Memory B cell (primary cell): ENCODE measurements at regions not wholly inside any gene's neighbourhood (a gene's known extent, or its start where the extent isn't known, plus 50 kb on each side); places are given as distances from the start of the nearest gene placed in this dataset.

Source experiments
- ATAC-seq: fragments of 150-1000 bp; cut with Tn5 transposase; 2 replicates; pipeline ENCODE4 v1.10.0; 2021; ENCODE audit warnings: low read depth, mild to moderate bottlenecking, moderate library complexity
- DNase-seq, 2 donors: peaks; one replicate each; pipeline ENCODE4 v3.0.0; 2022; ENCODE audit warnings: low spot score in 2 of 2
- H3K27ac Mint-ChIP-seq: one replicate; pipeline ENCODE4 v1.8.0; 2022; ENCODE audit warnings: mild to moderate bottlenecking, moderate library complexity, mixed read lengths
- H3K27me3 Mint-ChIP-seq: one replicate; pipeline ENCODE4 v1.8.0; 2022; ENCODE audit warnings: mixed read lengths
- H3K36me3 Mint-ChIP-seq: one replicate; pipeline ENCODE4 v1.8.0; 2022; ENCODE audit warnings: mild to moderate bottlenecking, mixed read lengths
- H3K4me1 Mint-ChIP-seq: one replicate; pipeline ENCODE4 v1.8.0; 2022; ENCODE audit warnings: mixed read lengths
- H3K4me3 Mint-ChIP-seq: one replicate; pipeline ENCODE4 v1.8.0; 2022; ENCODE audit warnings: mild to moderate bottlenecking, moderate library complexity, mixed read lengths
- H3K9me3 Mint-ChIP-seq: one replicate; pipeline ENCODE4 v1.8.0; 2022; ENCODE audit warnings: mixed read lengths

- DNase-seq: no peak
Observed at GRCh38 chr9:28899926-28900325, 1326.6 kb upstream of the C9orf72 start.

GRCh38 chr9:28900406-28900805 is 1327.1 kb upstream of the C9orf72 start:
- no peak for DNase-seq
- H3K4me1 Mint-ChIP-seq: no peaks in the 10 kb centered on the region
- H3K27me3 Mint-ChIP-seq: no peaks in the 10 kb centered on the region
- no peak overlapping the region for H3K4me3 Mint-ChIP-seq
- ATAC-seq: no peak
- no peaks in the 10 kb centered on the region for H3K36me3 Mint-ChIP-seq
- peaks cover 3% of the 10 kb centered on the region for H3K9me3 Mint-ChIP-seq
- H3K27ac Mint-ChIP-seq: no peak overlapping the region

More at GRCh38 chr9:28899926-28900325, 1326.6 kb upstream of the C9orf72 start:
- H3K36me3 Mint-ChIP-seq: no peaks in the 10 kb centered on the region
- no peak overlapping the region for H3K4me3 Mint-ChIP-seq
- H3K4me1 Mint-ChIP-seq: no peaks in the 10 kb centered on the region
- ATAC-seq: no peak
- H3K27ac Mint-ChIP-seq: no peak overlapping the region
- no peaks in the 10 kb centered on the region for H3K27me3 Mint-ChIP-seq
- H3K9me3 Mint-ChIP-seq: peaks cover 3% of the 10 kb centered on the region

- H3K27ac Mint-ChIP-seq: no peak overlapping the region
- H3K27me3 Mint-ChIP-seq: no peaks in the 10 kb centered on the region
- ATAC-seq: no peak
- H3K9me3 Mint-ChIP-seq: peaks cover 1% of the 10 kb centered on the region
- no peak overlapping the region for H3K4me3 Mint-ChIP-seq
- no peaks in the 10 kb centered on the region for H3K36me3 Mint-ChIP-seq
- DNase-seq: no peak
- H3K4me1 Mint-ChIP-seq: no peaks in the 10 kb centered on the region
Observed at GRCh38 chr9:28909526-28909925, 1336.2 kb upstream of the C9orf72 start.

- no peak overlapping the region for H3K4me3 Mint-ChIP-seq
- no peaks in the 10 kb centered on the region for H3K4me1 Mint-ChIP-seq
- no peaks in the 10 kb centered on the region for H3K36me3 Mint-ChIP-seq
- no peak for DNase-seq
- H3K27me3 Mint-ChIP-seq: no peaks in the 10 kb centered on the region
- no peak for ATAC-seq
- no peaks in the 10 kb centered on the region for H3K9me3 Mint-ChIP-seq
- H3K27ac Mint-ChIP-seq: no peak overlapping the region
Observed at GRCh38 chr9:28912621-28913020, 1339.3 kb upstream of the C9orf72 start.

GRCh38 chr9:28915202-28915930 is 1342.1 kb upstream of the C9orf72 start:
- Mint-ChIP-seq H3K4me1 (no peaks in the 10 kb centered on the region), H3K4me3 (no peak overlapping the region), H3K9me3 (no peaks in the 10 kb centered on the region), H3K27me3 (no peaks in the 10 kb centered on the region), H3K27ac (no peak overlapping the region), H3K36me3 (no peaks in the 10 kb centered on the region)
- DNase-seq: no peak
- no peak for ATAC-seq

- no peak for DNase-seq
- Mint-ChIP-seq H3K27me3 (no peaks in the 10 kb centered on the region), H3K36me3 (no peaks in the 10 kb centered on the region), H3K4me1 (no peaks in the 10 kb centered on the region), H3K4me3 (no peak overlapping the region), H3K27ac (no peak overlapping the region), H3K9me3 (peaks cover 3% of the 10 kb centered on the region)
- no peak for ATAC-seq
Observed at GRCh38 chr9:28916348-28916747, 1343.1 kb upstream of the C9orf72 start.

- peaks cover 5% of the 10 kb centered on the region for H3K9me3 Mint-ChIP-seq
- H3K4me1 Mint-ChIP-seq: no peaks in the 10 kb centered on the region
- no peak for DNase-seq
- no peaks in the 10 kb centered on the region for H3K27me3 Mint-ChIP-seq
- H3K4me3 Mint-ChIP-seq: no peak overlapping the region
- no peak overlapping the region for H3K27ac Mint-ChIP-seq
- H3K36me3 Mint-ChIP-seq: no peaks in the 10 kb centered on the region
- no peak for ATAC-seq
Observed at GRCh38 chr9:28921857-28922500, 1348.7 kb upstream of the C9orf72 start.

- DNase-seq (no peak), ATAC-seq (no peak)
- no peaks in the 10 kb centered on the region for H3K27me3 Mint-ChIP-seq
- H3K27ac Mint-ChIP-seq: no peak overlapping the region
- peaks cover 5% of the 10 kb centered on the region for H3K9me3 Mint-ChIP-seq
- no peaks in the 10 kb centered on the region for H3K36me3 Mint-ChIP-seq
- no peaks in the 10 kb centered on the region for H3K4me1 Mint-ChIP-seq
- H3K4me3 Mint-ChIP-seq: no peak overlapping the region
Observed at GRCh38 chr9:28922891-28923290, 1349.6 kb upstream of the C9orf72 start.

- H3K36me3 Mint-ChIP-seq: no peaks in the 10 kb centered on the region
- H3K4me1 Mint-ChIP-seq: no peaks in the 10 kb centered on the region
- H3K27me3 Mint-ChIP-seq: no peaks in the 10 kb centered on the region
- DNase-seq: no peak
- no peak for ATAC-seq
- H3K27ac Mint-ChIP-seq: no peak overlapping the region
- no peak overlapping the region for H3K4me3 Mint-ChIP-seq
- peaks cover 5% of the 10 kb centered on the region for H3K9me3 Mint-ChIP-seq
Observed at GRCh38 chr9:28923351-28923750, 1350.1 kb upstream of the C9orf72 start.

GRCh38 chr9:28925157-28925556 is 1351.9 kb upstream of the C9orf72 start:
- no peak overlapping the region for H3K27ac Mint-ChIP-seq
- ATAC-seq: no peak
- H3K9me3 Mint-ChIP-seq: peaks cover 5% of the 10 kb centered on the region
- no peaks in the 10 kb centered on the region for H3K4me1 Mint-ChIP-seq
- no peak for DNase-seq
- no peaks in the 10 kb centered on the region for H3K36me3 Mint-ChIP-seq
- no peak overlapping the region for H3K4me3 Mint-ChIP-seq
- no peaks in the 10 kb centered on the region for H3K27me3 Mint-ChIP-seq

- no peaks in the 10 kb centered on the region for H3K27me3 Mint-ChIP-seq
- no peak overlapping the region for H3K27ac Mint-ChIP-seq
- no peaks in the 10 kb centered on the region for H3K4me1 Mint-ChIP-seq
- no peaks in the 10 kb centered on the region for H3K36me3 Mint-ChIP-seq
- no peak overlapping the region for H3K4me3 Mint-ChIP-seq
- ATAC-seq (no peak), DNase-seq (no peak)
- H3K9me3 Mint-ChIP-seq: peaks cover 2% of the 10 kb centered on the region
Observed at GRCh38 chr9:28926306-28926705, 1353.0 kb upstream of the C9orf72 start.

GRCh38 chr9:28927691-28928090 is 1354.4 kb upstream of the C9orf72 start:
- Mint-ChIP-seq H3K9me3 (peaks cover 2% of the 10 kb centered on the region), H3K4me3 (no peak overlapping the region), H3K36me3 (no peaks in the 10 kb centered on the region), H3K27me3 (no peaks in the 10 kb centered on the region), H3K4me1 (no peaks in the 10 kb centered on the region), H3K27ac (no peak overlapping the region)
- DNase-seq (no peak), ATAC-seq (no peak)

- Mint-ChIP-seq H3K9me3 (peaks cover 2% of the 10 kb centered on the region), H3K4me3 (no peak overlapping the region), H3K27me3 (no peaks in the 10 kb centered on the region), H3K27ac (no peak overlapping the region), H3K36me3 (no peaks in the 10 kb centered on the region), H3K4me1 (no peaks in the 10 kb centered on the region)
- ATAC-seq (no peak), DNase-seq (no peak)
Observed at GRCh38 chr9:28929433-28929832, 1356.2 kb upstream of the C9orf72 start.

GRCh38 chr9:28930766-28931165 is 1357.5 kb upstream of the C9orf72 start:
- no peaks in the 10 kb centered on the region for H3K27me3 Mint-ChIP-seq
- DNase-seq (no peak), ATAC-seq (no peak)
- peaks cover 2% of the 10 kb centered on the region for H3K9me3 Mint-ChIP-seq
- H3K36me3 Mint-ChIP-seq: no peaks in the 10 kb centered on the region
- no peaks in the 10 kb centered on the region for H3K4me1 Mint-ChIP-seq
- H3K27ac Mint-ChIP-seq: no peak overlapping the region
- no peak overlapping the region for H3K4me3 Mint-ChIP-seq

GRCh38 chr9:28934111-28934510 is 1360.8 kb upstream of the C9orf72 start:
- H3K4me1 Mint-ChIP-seq: no peaks in the 10 kb centered on the region
- H3K27ac Mint-ChIP-seq: no peak overlapping the region
- ATAC-seq: no peak
- DNase-seq: no peak
- peaks cover 2% of the 10 kb centered on the region for H3K9me3 Mint-ChIP-seq
- H3K36me3 Mint-ChIP-seq: no peaks in the 10 kb centered on the region
- H3K4me3 Mint-ChIP-seq: no peak overlapping the region
- no peaks in the 10 kb centered on the region for H3K27me3 Mint-ChIP-seq
